HG03565 (cell line): ENCODE measurements at regions not wholly inside any gene's neighbourhood (a gene's known extent, or its start where the extent isn't known, plus 50 kb on each side); places are given as distances from the start of the nearest gene placed in this dataset.
A peak's percentile ranks its signal among the peaks of the same experiment; 100 is the strongest.

ENCODE experiments used
- ATAC-seq: cut with Tn5 transposase; IDR thresholded peaks from one replicate; pipeline ENCODE4 v1.9.1; 2021; ENCODE audit warnings: mild to moderate bottlenecking, moderate library complexity; ENCODE audit not compliant: unreplicated experiment

- no peak for ATAC-seq
These were observed 84.0 kb downstream of the ELAPOR2 start for GRCh38 chr7:86975449-86975848.

- no peak for ATAC-seq
These were observed 87.4 kb downstream of the ELAPOR2 start for GRCh38 chr7:86972072-86972471.

GRCh38 chr7:86970986-86971385, 88.5 kb downstream of the ELAPOR2 start:
- no peak for ATAC-seq

GRCh38 chr7:86970547-86970946, 88.9 kb downstream of the ELAPOR2 start:
- no peak for ATAC-seq

DNA sequence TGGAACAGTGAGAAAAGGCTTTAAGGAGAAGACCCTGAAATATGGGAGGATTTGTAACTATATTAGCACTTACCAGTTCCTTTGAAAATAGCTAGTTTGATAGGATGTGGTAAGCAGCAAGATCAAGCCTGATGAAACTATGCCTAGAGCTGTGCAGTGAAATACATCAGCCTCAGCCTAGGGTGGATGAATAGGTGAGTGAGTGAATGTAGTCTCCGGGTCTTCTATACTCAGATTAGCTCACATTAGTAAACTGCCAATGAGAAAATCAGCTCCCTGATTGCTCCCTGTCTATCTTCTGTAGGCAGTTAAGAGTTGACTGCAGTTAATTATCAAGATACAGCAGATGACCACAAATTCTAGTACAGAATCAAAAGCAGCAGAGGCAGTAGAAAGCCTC, 89.6 kb downstream of the ELAPOR2 start:
- no peak for ATAC-seq

DNA sequence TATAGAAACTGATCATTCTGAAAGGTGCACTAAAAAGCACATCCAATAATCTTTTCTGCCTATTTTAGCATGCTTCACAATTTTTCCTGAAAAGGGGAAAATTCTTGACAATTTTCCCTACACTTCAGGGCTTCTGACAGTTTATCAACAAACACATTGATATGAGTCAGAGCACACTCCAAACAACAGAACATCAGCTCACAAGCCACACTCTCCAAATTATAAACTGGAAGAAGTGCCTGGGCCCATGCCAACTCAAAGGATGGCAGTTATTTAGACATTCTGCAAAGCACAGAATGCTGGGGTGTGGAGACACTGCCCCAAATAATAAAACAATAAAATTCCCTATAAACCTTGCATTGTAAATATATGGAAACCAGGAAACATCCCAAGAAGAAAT, 90.8 kb downstream of the ELAPOR2 start:
- no peak for ATAC-seq

DNA sequence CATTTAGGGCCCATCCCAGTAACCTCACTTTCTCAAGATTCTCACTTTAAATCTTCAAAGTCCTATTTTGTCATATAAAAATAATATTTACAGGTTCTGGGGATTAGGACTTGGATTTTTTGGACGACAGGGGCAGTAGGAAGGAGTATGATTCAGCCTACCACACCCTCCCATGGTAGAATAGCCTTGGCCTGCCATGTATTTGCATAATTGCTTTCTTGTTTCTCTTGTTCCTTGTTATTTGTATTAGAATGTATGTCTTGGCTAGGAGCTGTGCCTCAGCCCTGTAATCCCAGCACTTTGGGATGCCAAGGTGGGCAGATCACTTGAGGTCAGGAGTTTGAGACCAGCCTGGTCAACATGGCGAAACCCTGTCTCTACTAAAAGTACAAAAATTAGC, 92.5 kb downstream of the ELAPOR2 start:
- no peak for ATAC-seq

- no peak for ATAC-seq
These were observed 93.7 kb downstream of the ELAPOR2 start for GRCh38 chr7:86965727-86966120.

DNA sequence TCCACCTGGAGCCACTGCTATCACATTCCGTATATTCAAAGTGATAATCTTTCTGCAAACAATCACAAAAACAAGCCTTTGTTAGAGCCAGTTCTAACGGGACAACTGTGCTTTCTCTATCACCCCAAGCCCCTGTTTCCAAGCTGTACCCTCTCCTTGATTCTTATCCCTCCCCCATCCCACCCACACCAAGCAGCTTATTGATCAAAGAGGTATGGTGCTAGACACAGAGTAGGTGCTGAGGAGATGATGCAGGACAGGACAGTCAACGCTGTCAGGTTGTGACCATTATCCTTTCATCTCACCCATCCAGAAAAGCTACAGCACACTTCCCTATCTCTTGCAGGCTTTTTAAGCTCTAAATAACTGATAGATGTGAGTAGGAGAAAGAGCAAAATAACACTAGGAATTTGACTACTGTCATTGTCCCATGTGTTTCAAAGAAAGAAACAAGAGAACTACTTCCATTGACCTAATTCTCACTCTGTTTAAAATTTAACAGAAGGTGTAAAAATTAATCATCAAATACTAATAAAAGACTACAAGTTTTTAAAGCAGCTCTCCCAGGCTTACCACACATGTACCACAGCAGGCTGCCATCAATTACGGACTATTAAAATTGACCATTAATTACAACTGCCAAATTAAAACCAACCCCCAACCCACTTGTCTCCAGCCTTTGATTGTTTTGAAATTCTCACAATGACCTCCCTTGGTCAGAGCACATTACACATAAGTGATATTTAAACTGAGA, 94.3 kb downstream of the ELAPOR2 start:
- ATAC-seq, result no peak

DNA sequence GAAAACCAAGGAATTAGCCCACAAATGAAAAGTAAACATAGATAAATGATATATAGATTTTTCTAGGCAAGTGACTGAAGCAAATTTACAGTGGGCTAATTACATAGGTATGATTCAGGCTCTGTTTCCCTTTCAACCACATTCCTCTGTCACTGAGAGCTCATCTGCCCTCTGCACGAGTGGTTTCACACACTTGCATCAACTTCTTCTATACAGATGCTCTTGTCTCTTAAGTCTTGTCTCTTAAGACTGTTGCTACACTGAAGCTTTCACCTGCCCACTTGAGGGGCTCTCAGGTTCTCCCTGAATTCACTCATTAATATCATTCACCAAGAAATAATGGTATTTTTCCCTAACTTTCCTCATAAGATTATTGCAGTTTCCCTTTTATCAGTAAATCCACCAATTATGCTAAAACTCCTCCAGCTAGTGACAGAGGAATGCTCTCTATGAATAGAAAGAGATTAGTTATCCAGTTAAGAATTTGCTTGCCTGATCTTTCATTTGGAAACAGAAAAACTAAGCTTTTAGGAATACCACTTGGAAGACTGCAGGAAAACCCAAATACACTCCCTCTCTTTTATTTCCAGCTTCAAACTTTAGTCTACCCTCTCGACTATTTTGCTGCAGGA, 95.7 kb downstream of the ELAPOR2 start:
- peak; percentile 81 for ATAC-seq

DNA sequence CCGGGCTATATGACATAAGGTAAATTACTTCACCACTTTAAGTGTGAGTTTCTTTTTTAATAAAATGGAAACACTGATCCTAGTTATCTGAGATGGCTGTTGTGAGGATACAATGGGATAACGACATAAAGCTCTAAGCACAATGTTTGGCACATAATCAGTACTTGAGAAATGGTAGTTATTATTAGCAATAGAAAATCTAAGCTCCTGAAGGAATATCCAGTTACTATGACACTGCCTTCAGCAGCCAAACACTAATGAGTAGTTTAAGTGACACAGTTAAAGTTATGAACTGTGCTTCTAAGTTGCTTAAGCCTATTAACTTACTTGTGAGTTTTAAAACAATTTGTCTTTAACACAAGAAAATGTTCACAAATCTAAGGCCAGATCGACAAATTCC, 96.8 kb downstream of the ELAPOR2 start:
- no peak for ATAC-seq

DNA sequence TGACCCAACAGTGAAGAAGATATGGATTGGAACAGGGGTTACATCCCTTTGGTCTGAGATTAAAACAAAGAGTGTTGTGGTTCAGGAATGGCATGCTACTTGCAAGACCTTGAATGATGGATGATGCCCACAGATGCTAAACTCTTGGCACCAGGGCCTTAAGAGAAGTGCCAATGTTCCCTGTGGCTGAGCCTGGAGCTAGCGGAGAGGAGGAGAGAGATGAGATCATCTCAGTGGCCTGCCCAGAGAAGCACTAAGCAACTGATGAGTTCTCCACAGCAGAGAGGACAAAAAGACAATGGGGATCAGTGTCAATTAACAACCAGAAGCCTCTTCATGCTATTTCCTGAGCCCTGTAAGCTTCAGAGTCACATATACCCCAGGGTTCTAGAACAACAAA, 97.8 kb downstream of the ELAPOR2 start:
- ATAC-seq, result no peak

DNA sequence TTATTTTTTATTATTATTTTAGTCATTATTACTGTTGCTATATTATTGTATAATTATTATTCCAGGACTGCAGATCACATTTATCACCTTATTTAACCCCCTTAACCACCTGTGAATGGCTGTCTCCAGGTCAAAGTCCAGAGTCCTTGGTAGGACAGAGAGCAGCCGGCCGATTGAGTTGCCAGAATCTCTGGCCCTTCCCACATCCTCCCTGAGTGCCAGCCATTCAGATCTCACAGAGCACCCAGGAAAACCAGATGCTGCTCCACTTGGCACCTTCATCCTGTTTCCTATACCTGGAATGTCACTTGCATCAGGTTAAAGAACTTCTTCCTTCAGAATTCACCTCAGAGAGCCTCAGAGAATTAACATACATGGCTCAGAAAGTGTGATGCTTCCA, 101.1 kb downstream of the ELAPOR2 start:
- no peak for ATAC-seq

GRCh38 chr7:86956567-86956966, 102.9 kb downstream of the ELAPOR2 start:
- no peak for ATAC-seq

DNA sequence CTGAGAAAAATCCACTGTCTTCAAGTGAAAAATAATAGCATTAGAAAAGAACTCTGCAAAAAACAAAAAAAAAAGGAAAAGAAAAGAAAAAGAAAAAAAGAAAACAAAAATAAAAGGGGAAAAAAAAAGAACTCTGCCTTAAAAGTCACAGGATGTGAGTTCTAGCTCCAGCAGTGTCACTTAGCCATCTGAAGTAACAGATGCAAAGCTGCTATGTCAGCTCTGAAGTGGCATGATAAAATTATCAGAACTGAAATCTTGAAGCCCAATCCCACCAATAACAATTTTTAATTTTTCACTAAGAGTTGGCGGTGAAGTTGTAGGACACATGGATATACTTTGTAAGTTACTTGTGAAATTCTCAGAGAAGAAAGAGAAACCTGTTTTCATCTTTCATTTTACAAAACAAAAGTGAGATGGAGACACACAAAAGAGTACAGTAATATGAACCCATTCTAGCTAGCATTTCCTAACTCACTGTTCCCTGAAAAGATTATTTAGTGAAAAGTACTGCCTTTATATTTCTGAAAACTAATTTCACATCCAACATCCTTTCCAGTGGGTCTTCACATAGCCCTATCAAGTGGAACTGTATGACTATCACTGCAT, 103.5 kb downstream of the ELAPOR2 start:
- no peak for ATAC-seq

DNA sequence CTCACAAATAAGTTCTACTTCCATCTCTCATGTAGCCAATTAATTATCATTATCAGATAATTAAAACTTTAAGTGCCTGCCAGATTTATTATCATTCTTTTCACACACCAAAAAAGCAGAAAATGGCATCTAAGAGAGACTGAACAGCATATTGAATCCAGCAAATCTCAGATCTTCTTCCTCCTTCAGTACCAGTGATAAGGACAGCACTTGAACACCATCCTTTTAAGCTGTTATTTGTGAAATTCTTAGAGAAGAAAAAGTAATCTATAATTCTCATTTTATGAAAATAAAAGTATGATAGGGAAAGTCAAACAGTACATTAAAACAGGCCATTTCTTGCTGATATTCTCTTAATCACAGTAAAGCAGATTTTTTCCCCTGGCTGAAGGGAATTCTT, 104.5 kb downstream of the ELAPOR2 start:
- no peak for ATAC-seq

GRCh38 chr7:86953653-86954336, 105.7 kb downstream of the ELAPOR2 start:
- no peak for ATAC-seq

- ATAC-seq, result no peak
These were observed 106.2 kb downstream of the ELAPOR2 start for GRCh38 chr7:86953219-86953618.

DNA sequence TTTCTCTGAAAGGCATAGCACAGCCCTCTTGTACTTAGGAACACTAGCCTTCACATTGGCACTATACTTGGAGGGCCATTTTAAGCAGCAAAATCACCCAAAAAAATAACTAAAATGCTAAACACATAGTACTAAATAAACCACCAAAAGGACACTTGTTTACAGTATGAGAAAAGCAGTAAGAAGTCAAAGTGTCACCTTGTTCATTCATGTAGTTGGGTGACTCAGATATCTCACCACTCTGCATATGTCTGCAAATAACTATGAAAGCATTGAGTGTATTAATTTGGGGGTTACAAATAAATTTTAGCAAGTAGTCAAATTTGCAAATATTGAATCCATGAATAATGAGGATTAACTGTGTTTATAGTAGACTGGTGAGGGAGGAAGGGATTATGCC, 107.6 kb downstream of the ELAPOR2 start:
- no peak for ATAC-seq

DNA sequence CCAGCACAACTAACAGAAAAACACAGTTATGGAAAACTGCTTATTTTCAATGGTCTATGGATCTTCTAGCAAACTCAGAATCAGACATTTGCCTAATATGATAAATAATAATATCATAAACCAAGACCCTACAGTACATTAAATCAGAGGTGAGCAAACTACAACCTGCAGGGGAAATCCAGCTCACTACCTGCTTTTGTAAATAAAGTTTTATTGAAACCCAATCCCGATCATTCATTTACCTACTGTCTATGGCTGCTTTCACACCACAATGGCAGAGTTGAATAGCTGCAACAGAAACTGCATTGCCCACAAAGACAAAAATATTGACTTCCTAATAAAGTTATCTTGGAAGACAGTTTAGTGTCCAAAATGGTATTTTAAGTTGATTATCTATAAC, 108.5 kb downstream of the ELAPOR2 start:
- ATAC-seq, result no peak

- ATAC-seq, result no peak
These were observed 109.1 kb downstream of the ELAPOR2 start for GRCh38 chr7:86950360-86950759.

- no peak for ATAC-seq
These were observed 109.6 kb downstream of the ELAPOR2 start for GRCh38 chr7:86949779-86950260.
